OCI-LY7 (cell line): ENCODE measurements at regions not wholly inside any gene's neighbourhood (a gene's known extent, or its start where the extent isn't known, plus 50 kb on each side); places are given as distances from the start of the nearest gene placed in this dataset.

Experiments used
- EZH2phosphoT487 ChIP-seq: fragments of 200-600 bp; sonication (generic); IDR thresholded peaks from 2 replicates; pipeline ENCODE4 v1.6.1; 2018; ENCODE audit warnings: low read depth, borderline replicate concordance, mild to moderate bottlenecking, mixed run types, antibody characterized with exemption, low read length, moderate library complexity, mixed read lengths
- TF ChIP-seq, protein P1 (sequence below): fragments of 200-600 bp; sonication (generic); conservative IDR thresholded peaks from 2 replicates; pipeline ENCODE4 v1.5.1; 2014; ENCODE audit warnings: mild to moderate bottlenecking, antibody characterized with exemption, low read length, moderate library complexity, mixed read lengths

GRCh38 chr11:92854162-92854561, 115.3 kb upstream of the MTNR1B start:
- TF ChIP-seq, protein P1, sequence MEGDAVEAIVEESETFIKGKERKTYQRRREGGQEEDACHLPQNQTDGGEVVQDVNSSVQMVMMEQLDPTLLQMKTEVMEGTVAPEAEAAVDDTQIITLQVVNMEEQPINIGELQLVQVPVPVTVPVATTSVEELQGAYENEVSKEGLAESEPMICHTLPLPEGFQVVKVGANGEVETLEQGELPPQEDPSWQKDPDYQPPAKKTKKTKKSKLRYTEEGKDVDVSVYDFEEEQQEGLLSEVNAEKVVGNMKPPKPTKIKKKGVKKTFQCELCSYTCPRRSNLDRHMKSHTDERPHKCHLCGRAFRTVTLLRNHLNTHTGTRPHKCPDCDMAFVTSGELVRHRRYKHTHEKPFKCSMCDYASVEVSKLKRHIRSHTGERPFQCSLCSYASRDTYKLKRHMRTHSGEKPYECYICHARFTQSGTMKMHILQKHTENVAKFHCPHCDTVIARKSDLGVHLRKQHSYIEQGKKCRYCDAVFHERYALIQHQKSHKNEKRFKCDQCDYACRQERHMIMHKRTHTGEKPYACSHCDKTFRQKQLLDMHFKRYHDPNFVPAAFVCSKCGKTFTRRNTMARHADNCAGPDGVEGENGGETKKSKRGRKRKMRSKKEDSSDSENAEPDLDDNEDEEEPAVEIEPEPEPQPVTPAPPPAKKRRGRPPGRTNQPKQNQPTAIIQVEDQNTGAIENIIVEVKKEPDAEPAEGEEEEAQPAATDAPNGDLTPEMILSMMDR, result no peak
- TF ChIP-seq EZH2phosphoT487, result no peak
